ENCODE measurements at regions not wholly inside any gene's neighbourhood (a gene's known extent, or its start where the extent isn't known, plus 50 kb on each side); places are given as distances from the start of the nearest gene placed in this dataset.

GRCh38 chr18:61616111-61616610, 276.6 kb downstream of the RNF152 start:
- no peak for DNase-seq (ENCODE audit: low read depth)

GRCh38 chr18:61612517-61612916, 279.3 kb downstream of the CDH20 start:
- no peak for DNase-seq (ENCODE audit: low read depth)

DNA sequence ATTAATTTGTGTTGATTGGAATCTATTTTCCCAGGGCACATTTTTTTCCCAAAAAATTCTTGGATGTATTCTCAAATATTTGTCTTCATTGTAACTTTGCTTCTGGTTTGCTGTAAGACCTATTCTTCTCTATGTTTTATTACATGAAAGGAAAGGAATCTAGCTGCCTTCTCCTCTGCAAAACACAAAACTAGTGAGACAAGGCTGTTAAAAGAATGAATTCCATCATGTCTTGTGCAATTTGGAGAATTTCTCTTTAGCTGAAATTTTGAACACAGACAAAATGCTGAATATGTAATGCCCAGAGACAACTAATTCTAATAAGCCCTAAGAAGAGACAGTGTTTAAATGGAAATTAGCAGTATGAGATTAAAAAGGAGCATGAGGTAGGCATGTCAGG, 275.9 kb downstream of the CDH20 start:
- no peak for DNase-seq (ENCODE audit: low read depth)

GRCh38 chr18:61608316-61608715, 275.1 kb downstream of the CDH20 start:
- no peak for DNase-seq (ENCODE audit: low read depth)

GRCh38 chr18:61607867-61608266, 274.6 kb downstream of the CDH20 start:
- no peak for DNase-seq (ENCODE audit: low read depth)

DNA sequence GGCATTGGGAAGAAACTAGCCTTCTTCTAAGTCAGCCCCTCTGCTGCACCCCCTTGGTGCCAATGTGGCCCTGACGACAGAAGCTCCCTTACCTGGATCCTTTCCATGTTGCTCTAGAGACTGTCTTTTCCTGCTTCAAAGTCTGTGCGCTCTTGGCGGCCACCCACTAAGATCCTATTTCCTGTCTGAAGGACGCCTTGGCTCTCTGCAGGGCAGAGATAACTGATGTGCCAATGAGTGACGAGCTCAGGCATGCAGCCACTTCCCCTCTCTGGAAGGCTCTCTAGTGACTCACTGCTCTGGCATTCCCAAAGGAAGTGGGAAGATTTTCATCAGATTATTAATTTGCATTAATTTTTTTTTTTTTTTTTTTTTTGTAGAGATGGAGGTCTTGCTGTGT, 273.5 kb downstream of the CDH20 start:
- DNase-seq (ENCODE audit: low read depth), result no peak

DNA sequence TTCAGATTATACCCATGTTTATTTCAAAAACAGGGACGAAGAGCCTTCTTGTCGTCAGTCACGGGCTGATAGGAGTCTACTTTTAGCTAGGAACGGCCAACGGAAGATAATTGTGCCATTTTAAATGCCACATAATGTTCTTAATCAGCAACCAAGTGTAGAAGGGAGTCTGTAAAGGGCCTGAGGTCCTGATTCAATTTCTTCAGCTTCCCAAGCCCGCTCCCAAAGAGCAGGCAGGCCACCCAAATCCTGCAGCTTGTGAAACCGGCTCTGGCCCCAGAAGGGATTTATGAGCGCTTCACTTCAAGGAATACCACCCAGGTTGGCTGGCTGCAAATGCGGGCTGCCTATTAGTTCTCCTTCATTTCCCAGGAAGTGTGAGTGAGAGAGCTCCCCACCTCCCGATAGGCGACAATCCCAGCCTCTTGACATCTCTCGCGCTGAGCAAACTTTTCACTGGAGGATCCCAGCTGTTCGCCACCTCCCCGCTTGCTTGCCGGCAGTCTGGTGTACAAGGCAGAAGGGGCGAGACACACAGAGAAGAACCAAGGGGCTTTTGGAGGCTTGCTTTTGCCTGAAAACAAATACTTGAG, 272.9 kb downstream of the CDH20 start:
- no peak for DNase-seq (ENCODE audit: low read depth)

- DNase-seq (ENCODE audit: low read depth), result no peak
These were observed 272.3 kb downstream of the CDH20 start for GRCh38 chr18:61605376-61606067.
